Endothelial cell of umbilical vein (primary cell): ENCODE measurements at regions not wholly inside any gene's neighbourhood (a gene's known extent, or its start where the extent isn't known, plus 50 kb on each side); places are given as distances from the start of the nearest gene placed in this dataset.

Experiments
- BruUV-seq: library from RNA; stranded (reverse); fragments of 400-500 nt; replicated peaks from 2 replicates; lab custom pipeline; 2021; lab: Mats Ljungman, UMichigan
- CTCF ChIA-PET: fragments of 300-600, 350-600 bp; sonication (Branson Sonifier 250); formaldehyde crosslinking; loops from one replicate; lab custom pipeline; 2021; ENCODE audit warnings: antibody characterized with exemption, inconsistent platforms; lab: Charles Lee
- POLR2A ChIA-PET: fragments of 300-600, 350-600 bp; sonication (Branson Sonifier 250); formaldehyde crosslinking; loops from one replicate; lab custom pipeline; 2021; ENCODE audit warnings: antibody characterized with exemption, inconsistent platforms; lab: Charles Lee
- DNase-seq: peaks from one replicate; pipeline ENCODE4 v3.0.0-alpha.2; 2011; ENCODE audit warnings: low read depth, low spot score
- FAIRE-seq: peaks from 2 replicates; lab custom pipeline; 2011; peaks lifted over from hg19 to GRCh38; lab: Jason Lieb, UNC
- H2AFZ ChIP-seq: 2 replicates; pipeline ENCODE4 v1.6.0; 2012; ENCODE audit warnings: low read depth, low read length, control low read depth, inconsistent platforms
- H3K27ac ChIP-seq: 2 replicates; pipeline ENCODE4 v1.5.1; 2011; ENCODE audit warnings: low read depth, mild to moderate bottlenecking, control low read depth, low read length, moderate library complexity; ENCODE audit not compliant: insufficient read depth
- H3K27me3 ChIP-seq, 2 experiments: 2 replicates each; pipeline versions ENCODE4 v1.6.0 to v1.6.1; 2011; ENCODE audit warnings: low read length in 2 of 2, mixed read lengths in 1 of 2; ENCODE audit not compliant: control insufficient read depth in 2 of 2, insufficient read depth in 2 of 2
- H3K36me3 ChIP-seq, 2 experiments: 2 replicates in 1 of 2; 3 replicates in 1 of 2; pipeline ENCODE4 v1.5.1; 2011; ENCODE audit warnings: low read length in 2 of 2, mild to moderate bottlenecking in 1 of 2, moderate library complexity in 1 of 2; ENCODE audit not compliant: control insufficient read depth in 2 of 2, insufficient read depth in 2 of 2; ENCODE audit errors: extremely low read depth in 1 of 2
- H3K4me1 ChIP-seq: 3 replicates; pipeline ENCODE4 v1.5.1; 2011; ENCODE audit warnings: mild to moderate bottlenecking, low read length; ENCODE audit not compliant: control insufficient read depth, insufficient read depth; ENCODE audit errors: extremely low read depth
- H3K4me2 ChIP-seq: 2 replicates; pipeline ENCODE4 v1.6.1; 2011; ENCODE audit warnings: low read length, control low read depth, mixed read lengths; ENCODE audit not compliant: insufficient read depth
- H3K4me3 ChIP-seq, 3 experiments: fragments of 200-600 bp in 1 of 3; sonication (generic), shearing (Covaris generic) in 1 of 3; replicated peaks in 1 of 3; 2 replicates each; pipeline ENCODE4 v1.5.1; 2011 to 2016; ENCODE audit warnings: control low read depth in 3 of 3, low read length in 3 of 3, mild to moderate bottlenecking in 2 of 3, inconsistent platforms in 1 of 3, low read depth in 1 of 3, moderate library complexity in 1 of 3; ENCODE audit not compliant: insufficient read depth in 1 of 3
- H3K79me2 ChIP-seq: 2 replicates; pipeline ENCODE4 v1.6.0; 2012; ENCODE audit warnings: low read length, inconsistent platforms; ENCODE audit not compliant: control insufficient read depth, insufficient read depth
- H3K9ac ChIP-seq: replicated peaks from 2 replicates; pipeline ENCODE3; 2011; ENCODE audit warnings: low read length, control low read depth; ENCODE audit not compliant: insufficient read depth; ENCODE audit errors: extremely low read depth
- H3K9me1 ChIP-seq: replicated peaks from 3 replicates; pipeline ENCODE4 v1.6.0; 2011; ENCODE audit warnings: mild to moderate bottlenecking, low read length; ENCODE audit not compliant: control insufficient read depth, insufficient read depth; ENCODE audit errors: extremely low read depth
- H3K9me3 ChIP-seq: replicated peaks from 2 replicates; pipeline ENCODE4 v1.5.1; 2012; ENCODE audit warnings: low read length, inconsistent platforms; ENCODE audit not compliant: control insufficient read depth, insufficient read depth
- H4K20me1 ChIP-seq: replicated peaks from 2 replicates; pipeline ENCODE3; 2011; ENCODE audit warnings: mild to moderate bottlenecking, low read length; ENCODE audit not compliant: control insufficient read depth, insufficient read depth; ENCODE audit errors: extremely low read depth
- CTCF ChIP-seq, 2 donors: IDR thresholded peaks; 1 replicate in 1 of 2; 2 replicates in 1 of 2; pipeline ENCODE4 v1.5.1; 2011; ENCODE audit warnings: low read length in 2 of 2, mild to moderate bottlenecking in 2 of 2, moderate library complexity in 2 of 2, control low read depth in 1 of 2, inconsistent platforms in 1 of 2, low read depth in 1 of 2; ENCODE audit not compliant: insufficient read depth in 1 of 2; ENCODE audit errors: extremely low read depth in 1 of 2
- EZH2 ChIP-seq: IDR thresholded peaks from 2 replicates; pipeline ENCODE4 v1.6.1; 2012; ENCODE audit warnings: borderline replicate concordance, low read depth, mild to moderate bottlenecking, moderate library complexity, low read length, inconsistent platforms; ENCODE audit not compliant: severe bottlenecking
- FOS ChIP-seq: IDR thresholded peaks from 2 replicates; pipeline ENCODE4 v1.6.1; 2011; ENCODE audit warnings: mild to moderate bottlenecking, low read length, moderate library complexity, borderline replicate concordance; ENCODE audit not compliant: insufficient read depth
- GATA2 ChIP-seq: IDR thresholded peaks from 2 replicates; pipeline ENCODE4 v1.7.0; 2011; ENCODE audit warnings: low read depth, mild to moderate bottlenecking, moderate library complexity, mixed read lengths, low read length; ENCODE audit not compliant: insufficient read length, insufficient read depth
- JUN ChIP-seq: IDR thresholded peaks from 2 replicates; pipeline ENCODE4 v1.6.1; 2011; ENCODE audit warnings: borderline replicate concordance, low read depth; ENCODE audit not compliant: insufficient read length, insufficient read depth
- MAX ChIP-seq: IDR thresholded peaks from 2 replicates; pipeline ENCODE4 v1.6.1; 2011; ENCODE audit not compliant: insufficient read depth, insufficient read length
- MYC ChIP-seq: IDR thresholded peaks from one replicate; pipeline ENCODE4 v1.6.1; 2011; ENCODE audit warnings: mild to moderate bottlenecking, low read depth, low read length
- POLR2A ChIP-seq: IDR thresholded peaks from 2 replicates; pipeline ENCODE4 v1.6.1; 2012; ENCODE audit warnings: low read depth, mild to moderate bottlenecking, control low read depth, low read length
- POLR2AphosphoS5 ChIP-seq: IDR thresholded peaks from 2 replicates; pipeline ENCODE4 v1.6.1; 2012; ENCODE audit warnings: low read depth, mild to moderate bottlenecking, control low read depth, low read length, moderate library complexity; ENCODE audit not compliant: insufficient read depth
- dilution Hi-C: fragments of 300-500 bp; cut with MboI; formaldehyde crosslinking; loops from one replicate; pipeline ENCODE4 v1.15.0; 2019; ENCODE audit warnings: low sequenced_read_pairs; ENCODE audit not compliant: extremely low pct_ligation_motif_present
- intact Hi-C: fragments of 100-400 bp; cut with micrococcal nuclease; formaldehyde crosslinking; loops from one replicate; pipeline ENCODE4 v1.10.0; 2022

GRCh38 chr11:109756951-109757350, 335.0 kb downstream of the C11orf87 start:
- FAIRE-seq (no peak), DNase-seq (no peak)
- Histone ChIP-seq H3K27ac (no peak overlapping the region), H3K9ac (no peak overlapping the region), H3K4me2 (no peak overlapping the region), H3K4me3 (no peak overlapping the region), H3K4me1 (no peaks in the 10 kb centered on the region), H3K79me2 (no peaks in the 10 kb centered on the region), H3K36me3 (no peaks in the 10 kb centered on the region), H3K27me3 (no peaks in the 10 kb centered on the region), H3K9me3 (no peaks in the 10 kb centered on the region), H2AFZ (no peak overlapping the region), H3K9me1 (no peaks in the 10 kb centered on the region), H4K20me1 (no peaks in the 10 kb centered on the region)
- TF ChIP-seq GATA2 (no peak), CTCF (IDR thresholded peaks at IDR 0.05; ENCODE audit: extremely low read depth in 1 of 2, insufficient read depth in 1 of 2, low read depth in 1 of 2, low read length in 2 of 2) (no peak), FOS (no peak), MYC (no peak), EZH2 (no peak), POLR2A (no peak), JUN (no peak), POLR2AphosphoS5 (no peak), MAX (no peak)
- CTCF ChIA-PET: no interaction called here
- dilution Hi-C loops (no loop called here), intact Hi-C loops (no loop called here)
- POLR2A ChIA-PET: no interaction called here
- no TSS peak for BruUV-seq
